Fibroblast of the conjunctiva (primary cell): ENCODE measurements at regions not wholly inside any gene's neighbourhood (a gene's known extent, or its start where the extent isn't known, plus 50 kb on each side); places are given as distances from the start of the nearest gene placed in this dataset.

ENCODE experiments used
- DNase-seq: peaks from one replicate; pipeline ENCODE4 v3.0.0-alpha.2; 2010; ENCODE audit warnings: low read depth

- no peak for DNase-seq
Observed at GRCh38 chr2:8009010-8009597, 672.8 kb upstream of the ID2 start.

GRCh38 chr2:8015848-8016600, 665.8 kb upstream of the ID2 start:
- DNase-seq = no peak

- DNase-seq = no peak
Observed at GRCh38 chr2:8016688-8017087, 665.2 kb upstream of the ID2 start.

- DNase-seq = no peak
Observed at GRCh38 chr2:8018956-8019355, 662.9 kb upstream of the ID2 start.

- no peak for DNase-seq
Observed at GRCh38 chr2:8019934-8020333, 661.9 kb upstream of the ID2 start.

- no peak for DNase-seq
Observed at GRCh38 chr2:8021921-8022320, 659.9 kb upstream of the ID2 start.

GRCh38 chr2:8022908-8023640, 658.8 kb upstream of the ID2 start:
- DNase-seq = no peak

GRCh38 chr2:8024506-8024905, 657.4 kb upstream of the ID2 start:
- DNase-seq = no peak

- no peak for DNase-seq
Observed at GRCh38 chr2:8026381-8026780, 655.5 kb upstream of the ID2 start.

GRCh38 chr2:8027387-8027786, 654.5 kb upstream of the ID2 start:
- DNase-seq = no peak

- DNase-seq = no peak
Observed at GRCh38 chr2:8028036-8028435, 653.8 kb upstream of the ID2 start.

- no peak for DNase-seq
Observed at GRCh38 chr2:8028436-8028835, 653.4 kb upstream of the ID2 start.

- no peak for DNase-seq
Observed at GRCh38 chr2:8028981-8029380, 652.9 kb upstream of the ID2 start.

GRCh38 chr2:8030573-8031303, 651.1 kb upstream of the ID2 start:
- no peak for DNase-seq

GRCh38 chr2:8031370-8031769, 650.5 kb upstream of the ID2 start:
- DNase-seq = no peak

- DNase-seq = no peak
Observed at GRCh38 chr2:8033546-8034096, 648.2 kb upstream of the ID2 start.

- DNase-seq = no peak
Observed at GRCh38 chr2:8036366-8036765, 645.5 kb upstream of the ID2 start.

- DNase-seq = no peak
Observed at GRCh38 chr2:8039732-8040131, 642.1 kb upstream of the ID2 start.

- DNase-seq = no peak
Observed at GRCh38 chr2:8043295-8043694, 638.6 kb upstream of the ID2 start.

- DNase-seq = no peak
Observed at GRCh38 chr2:8044046-8044594, 637.7 kb upstream of the ID2 start.

- DNase-seq = no peak
Observed at GRCh38 chr2:8045081-8045614, 636.7 kb upstream of the ID2 start.

GRCh38 chr2:8046849-8047248, 635.0 kb upstream of the ID2 start:
- DNase-seq = no peak
